A549 (cell line): ENCODE measurements at regions not wholly inside any gene's neighbourhood (a gene's known extent, or its start where the extent isn't known, plus 50 kb on each side); places are given as distances from the start of the nearest gene placed in this dataset.

Source experiments
- BCL3 ChIP-seq: fragments of >200 bp; sonication (Bioruptor Twin); formaldehyde crosslinking; IDR thresholded peaks from 3 replicates; pipeline ENCODE4 v1.6.1; 2016
- CTCF ChIP-seq: fragments of >200 bp; sonication (Bioruptor Twin); formaldehyde crosslinking; IDR thresholded peaks from 3 replicates; pipeline ENCODE4 v1.5.1; 2016
- HDAC2 ChIP-seq: fragments of 200-600 bp; sonication (generic); IDR thresholded peaks from 2 replicates; pipeline ENCODE4 v1.6.1; 2016
- HEYL ChIP-seq: fragments of 250-450 bp; sonication (Bioruptor Pico); IDR thresholded peaks from 2 replicates; pipeline ENCODE4 v1.8.0; 2021; ENCODE audit warnings: mild to moderate bottlenecking, moderate library complexity
- HMGXB4 ChIP-seq: fragments of 250-450 bp; sonication (Bioruptor Pico); IDR thresholded peaks from 2 replicates; pipeline ENCODE4 v1.5.0; 2021; ENCODE audit warnings: mild to moderate bottlenecking, moderate library complexity, borderline replicate concordance
- MAFK ChIP-seq: fragments of 450-650 bp; IDR thresholded peaks from 2 replicates; pipeline ENCODE4 v1.6.1; 2014; ENCODE audit not compliant: partially characterized antibody
- PBX3 ChIP-seq: IDR thresholded peaks from 2 replicates; pipeline ENCODE4 v1.6.1; 2012
- POLR2A ChIP-seq: IDR thresholded peaks from 2 replicates; pipeline ENCODE4 v1.6.1; 2012; ENCODE audit warnings: mild to moderate bottlenecking, low read length
- RAD21 ChIP-seq, 2 experiments: fragments of >200 bp in 1 of 2; sonication (Bioruptor Twin) in 1 of 2; formaldehyde crosslinking in 1 of 2; IDR thresholded peaks in 1 of 2; conservative IDR thresholded peaks in 1 of 2; 2 replicates in 1 of 2; 3 replicates in 1 of 2; pipeline ENCODE4 v1.6.1; 2012 to 2018; ENCODE audit warnings: inconsistent platforms in 1 of 2
- REST ChIP-seq: fragments of 200-600 bp; sonication (generic); IDR thresholded peaks from 2 replicates; pipeline ENCODE4 v1.6.1; 2016; ENCODE audit warnings: antibody characterized with exemption, mild to moderate bottlenecking, moderate library complexity
- RFX5 ChIP-seq: fragments of 450-650 bp; IDR thresholded peaks from 2 replicates; pipeline ENCODE4 v1.7.1; 2014; ENCODE audit warnings: antibody characterized with exemption, mild to moderate bottlenecking, moderate library complexity

GRCh38 chr4:41432219-41432618, 105.7 kb upstream of the LIMCH1 start:
- no peak for TF ChIP-seq HEYL (CRISPR knock-in tag)
- no peak for TF ChIP-seq POLR2A
- TF ChIP-seq REST, result no peak
- TF ChIP-seq BCL3, result no peak
- TF ChIP-seq PBX3, result no peak
- TF ChIP-seq CTCF, result no peak
- TF ChIP-seq HDAC2, result no peak
- TF ChIP-seq RAD21 (conservative IDR thresholded peaks at IDR 0.05 in 1 of 2, IDR thresholded peaks at IDR 0.05 in 1 of 2), result no peak
- TF ChIP-seq HMGXB4, result no peak
- no peak for TF ChIP-seq RFX5
- no peak for TF ChIP-seq MAFK
